Neutrophil (primary cell): ENCODE measurements at regions not wholly inside any gene's neighbourhood (a gene's known extent, or its start where the extent isn't known, plus 50 kb on each side); places are given as distances from the start of the nearest gene placed in this dataset.
A peak's percentile ranks its signal among the peaks of the same experiment; 100 is the strongest.

Experiments
- H3K27ac ChIP-seq: fragments of 200-600 bp; sonication (generic); 2 replicates; pipeline ENCODE4 v1.5.1; 2016; ENCODE audit warnings: mild to moderate bottlenecking, moderate library complexity
- H3K27me3 ChIP-seq: fragments of 200-600 bp; sonication (generic); 2 replicates; pipeline ENCODE4 v1.6.0; 2016; ENCODE audit warnings: mild to moderate bottlenecking
- H3K36me3 ChIP-seq: fragments of 200-600 bp; sonication (generic); 2 replicates; pipeline ENCODE4 v1.5.1; 2017
- H3K4me1 ChIP-seq, 2 experiments: fragments of 200-600 bp in 1 of 2; sonication (generic) in 1 of 2; 1 replicate in 1 of 2; 2 replicates in 1 of 2; pipeline versions ENCODE4 v1.5.1 to v1.6.1; 2013 to 2016; ENCODE audit warnings: low read depth in 1 of 2, low read length in 1 of 2, mild to moderate bottlenecking in 1 of 2, moderate library complexity in 1 of 2; ENCODE audit not compliant: control insufficient read depth in 1 of 2, insufficient read depth in 1 of 2
- H3K4me3 ChIP-seq, 2 experiments: fragments of 200-600 bp in 1 of 2; sonication (generic) in 1 of 2; 1 replicate in 1 of 2; 2 replicates in 1 of 2; pipeline ENCODE4 v1.5.1; 2013 to 2016; ENCODE audit warnings: low read depth in 1 of 2, low read length in 1 of 2, mild to moderate bottlenecking in 1 of 2, moderate library complexity in 1 of 2
- H3K9me3 ChIP-seq: fragments of 200-600 bp; sonication (generic); 2 replicates; pipeline ENCODE4 v1.5.1; 2016
- TF ChIP-seq, protein P1 (sequence below): fragments of 200-600 bp; sonication (generic); IDR thresholded peaks from 2 replicates; pipeline ENCODE4 v1.5.1; 2016; ENCODE audit warnings: antibody characterized with exemption

- TF ChIP-seq, protein P1, sequence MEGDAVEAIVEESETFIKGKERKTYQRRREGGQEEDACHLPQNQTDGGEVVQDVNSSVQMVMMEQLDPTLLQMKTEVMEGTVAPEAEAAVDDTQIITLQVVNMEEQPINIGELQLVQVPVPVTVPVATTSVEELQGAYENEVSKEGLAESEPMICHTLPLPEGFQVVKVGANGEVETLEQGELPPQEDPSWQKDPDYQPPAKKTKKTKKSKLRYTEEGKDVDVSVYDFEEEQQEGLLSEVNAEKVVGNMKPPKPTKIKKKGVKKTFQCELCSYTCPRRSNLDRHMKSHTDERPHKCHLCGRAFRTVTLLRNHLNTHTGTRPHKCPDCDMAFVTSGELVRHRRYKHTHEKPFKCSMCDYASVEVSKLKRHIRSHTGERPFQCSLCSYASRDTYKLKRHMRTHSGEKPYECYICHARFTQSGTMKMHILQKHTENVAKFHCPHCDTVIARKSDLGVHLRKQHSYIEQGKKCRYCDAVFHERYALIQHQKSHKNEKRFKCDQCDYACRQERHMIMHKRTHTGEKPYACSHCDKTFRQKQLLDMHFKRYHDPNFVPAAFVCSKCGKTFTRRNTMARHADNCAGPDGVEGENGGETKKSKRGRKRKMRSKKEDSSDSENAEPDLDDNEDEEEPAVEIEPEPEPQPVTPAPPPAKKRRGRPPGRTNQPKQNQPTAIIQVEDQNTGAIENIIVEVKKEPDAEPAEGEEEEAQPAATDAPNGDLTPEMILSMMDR = no peak
Observed at GRCh38 chr6:21438237-21438985, 155.1 kb upstream of the SOX4 start.

GRCh38 chr6:21438986-21439352 lies 154.6 kb upstream of the SOX4 start:
- Histone ChIP-seq H3K4me1 (peaks cover 38 to 49% of the 10 kb centered on the region in 2 experiments), H3K27ac (peak overlapping the region; percentile 68), H3K36me3 (no peaks in the 10 kb centered on the region), H3K9me3 (no peaks in the 10 kb centered on the region), H3K27me3 (no peaks in the 10 kb centered on the region), H3K4me3 (peak overlapping the region in 1 of 2 experiments; percentile 8)
- TF ChIP-seq, protein P1 = no peak

More at GRCh38 chr6:21438237-21438985, 155.1 kb upstream of the SOX4 start:
- H3K9me3 ChIP-seq = no peaks in the 10 kb centered on the region
- peak overlapping the region in 1 of 2 experiments; percentile 8 for H3K4me3 ChIP-seq
- H3K36me3 ChIP-seq = no peaks in the 10 kb centered on the region
- peak overlapping the region; percentile 68 for H3K27ac ChIP-seq
- peaks cover 38 to 49% of the 10 kb centered on the region in 2 experiments for H3K4me1 ChIP-seq
- no peaks in the 10 kb centered on the region for H3K27me3 ChIP-seq

DNA sequence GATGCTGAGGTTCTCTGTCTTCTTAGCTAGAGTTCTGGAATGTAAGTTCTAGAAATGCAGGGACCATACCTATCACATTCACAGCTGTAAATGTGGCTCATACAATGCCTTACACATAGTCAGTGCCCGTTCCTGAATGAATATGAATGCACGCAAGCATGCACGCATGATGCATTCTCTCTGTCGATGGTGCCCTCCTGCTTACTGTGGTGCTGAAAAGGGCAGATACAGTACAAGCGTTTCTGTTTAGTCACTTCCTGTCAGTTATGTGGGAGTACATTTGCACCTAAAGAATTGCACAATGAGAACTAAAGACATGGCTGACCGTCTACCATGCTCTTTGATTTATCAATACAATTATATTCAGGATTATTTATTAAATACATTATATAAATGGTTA lies 152.2 kb upstream of the SOX4 start:
- no peaks in the 10 kb centered on the region for H3K36me3 ChIP-seq
- TF ChIP-seq, protein P1 = no peak
- H3K27me3 ChIP-seq = no peaks in the 10 kb centered on the region
- peak overlapping the region in 1 of 2 experiments; percentile 16 for H3K4me3 ChIP-seq
- no peaks in the 10 kb centered on the region for H3K9me3 ChIP-seq
- peak overlapping the region; percentile 69 for H3K27ac ChIP-seq
- peaks cover 38 to 49% of the 10 kb centered on the region in 2 experiments for H3K4me1 ChIP-seq

DNA sequence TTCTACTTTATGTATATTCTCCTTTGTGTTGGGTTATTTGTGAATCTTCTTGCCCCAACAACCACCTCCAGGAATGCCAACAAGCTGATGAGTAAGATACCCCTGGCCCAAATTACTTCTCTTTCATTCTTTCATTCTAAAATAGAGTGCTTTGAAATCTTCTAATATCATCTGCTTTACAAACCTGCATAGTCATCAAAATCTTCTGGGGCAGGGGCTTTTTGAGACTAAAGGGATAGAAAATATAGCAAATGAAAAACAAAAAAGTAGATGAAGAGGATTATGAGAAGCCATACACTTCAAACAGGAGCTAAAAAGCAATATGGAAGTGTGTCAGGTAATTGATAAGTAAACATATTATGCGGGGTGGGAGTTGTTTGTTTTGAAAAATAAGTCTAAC lies 150.7 kb upstream of the SOX4 start:
- Histone ChIP-seq H3K4me1 (peaks cover 38 to 45% of the 10 kb centered on the region in 2 experiments), H3K36me3 (no peaks in the 10 kb centered on the region), H3K27ac (no peak overlapping the region), H3K27me3 (no peaks in the 10 kb centered on the region), H3K9me3 (no peaks in the 10 kb centered on the region), H3K4me3 (no peak overlapping the region)
- TF ChIP-seq, protein P1 = no peak

DNA sequence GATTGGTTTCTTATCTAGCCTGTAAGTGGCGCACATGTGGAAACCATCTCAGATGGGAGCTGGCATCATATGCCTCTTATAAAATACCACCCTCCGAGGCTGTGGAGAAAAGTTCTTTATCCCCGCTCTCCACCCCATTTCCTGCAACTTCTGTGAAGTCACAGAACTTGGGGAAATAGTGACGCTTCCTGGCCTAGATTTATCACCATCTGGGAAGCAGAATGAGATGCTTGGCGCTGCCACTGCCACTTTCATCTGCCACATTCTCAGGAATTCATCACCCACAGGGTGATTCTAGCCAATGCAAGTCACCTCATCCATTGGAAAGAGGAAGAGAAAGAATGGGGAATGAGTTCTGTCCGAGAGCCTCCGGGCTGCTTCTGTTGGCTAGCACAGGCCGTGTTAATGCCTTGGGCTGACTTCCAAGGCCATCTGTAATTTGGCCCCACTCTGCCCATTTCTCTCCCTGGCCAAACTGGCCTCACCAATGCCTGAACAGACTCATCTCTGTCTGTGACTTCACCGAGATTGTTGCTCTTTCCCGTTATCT lies 148.8 kb upstream of the SOX4 start:
- H3K36me3 ChIP-seq = no peaks in the 10 kb centered on the region
- H3K9me3 ChIP-seq = no peaks in the 10 kb centered on the region
- no peak overlapping the region for H3K27ac ChIP-seq
- H3K27me3 ChIP-seq = no peaks in the 10 kb centered on the region
- no peak overlapping the region for H3K4me3 ChIP-seq
- TF ChIP-seq, protein P1 = no peak
- peaks cover 22 to 26% of the 10 kb centered on the region in 2 experiments for H3K4me1 ChIP-seq
